Epidermal melanocyte (primary cell): ENCODE measurements at regions not wholly inside any gene's neighbourhood (a gene's known extent, or its start where the extent isn't known, plus 50 kb on each side); places are given as distances from the start of the nearest gene placed in this dataset.
"Not testable (repeated sequence)": the region's sequence is repeated elsewhere in the genome, so short reads cannot be mapped to it uniquely, and the experiment has no call there.

ENCODE experiments used
- DNase-seq: peaks from one replicate; pipeline ENCODE4 v3.0.0; 2011; ENCODE audit warnings: low spot score; ENCODE audit not compliant: insufficient read length

- not testable (repeated sequence) for DNase-seq
These were observed 370.2 kb upstream of the GRM7 start for GRCh38 chr3:6490487-6491327.

- no peak for DNase-seq
These were observed 369.1 kb upstream of the GRM7 start for GRCh38 chr3:6491768-6492167.

DNA sequence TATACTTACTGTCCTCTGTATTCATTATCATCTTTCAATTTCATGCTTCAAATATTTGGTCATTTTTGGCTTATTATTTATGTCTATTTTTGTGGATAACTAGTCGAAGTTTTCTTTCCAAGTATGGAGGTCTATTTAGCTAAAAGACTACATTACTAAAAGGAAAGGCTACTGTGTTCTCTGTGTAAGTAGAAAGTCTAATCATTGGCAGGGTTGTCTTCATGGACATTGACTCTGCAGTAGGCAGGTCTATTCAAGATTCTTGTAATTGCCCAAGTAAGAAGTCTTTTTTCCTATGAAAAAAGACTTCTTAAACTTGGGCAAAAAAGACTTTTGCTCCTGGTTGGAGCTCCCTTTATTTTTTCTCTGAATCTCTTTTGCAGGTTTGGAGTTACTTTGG, 368.6 kb upstream of the GRM7 start:
- no peak for DNase-seq

DNA sequence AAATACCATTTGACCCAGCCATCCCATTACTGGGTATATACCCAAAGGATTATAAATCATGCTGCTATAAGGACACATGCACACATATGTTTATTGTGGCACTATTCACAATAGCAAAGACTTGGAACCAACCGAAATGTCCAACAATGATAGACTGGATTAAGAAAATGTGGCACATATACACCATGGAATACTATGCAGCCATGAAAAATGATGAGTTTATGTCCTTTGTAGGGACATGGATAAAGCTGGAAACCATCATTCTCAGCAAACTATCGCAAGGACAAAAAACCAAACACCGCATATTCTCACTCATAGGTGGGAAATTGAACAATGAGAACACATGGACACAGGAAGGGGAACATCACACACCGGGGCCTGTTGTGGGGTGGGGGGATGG, 362.0 kb upstream of the GRM7 start:
- DNase-seq, result not testable (repeated sequence)

GRCh38 chr3:6504347-6504746, 356.6 kb upstream of the GRM7 start:
- no peak for DNase-seq

GRCh38 chr3:6504834-6505233, 356.1 kb upstream of the GRM7 start:
- no peak for DNase-seq

DNA sequence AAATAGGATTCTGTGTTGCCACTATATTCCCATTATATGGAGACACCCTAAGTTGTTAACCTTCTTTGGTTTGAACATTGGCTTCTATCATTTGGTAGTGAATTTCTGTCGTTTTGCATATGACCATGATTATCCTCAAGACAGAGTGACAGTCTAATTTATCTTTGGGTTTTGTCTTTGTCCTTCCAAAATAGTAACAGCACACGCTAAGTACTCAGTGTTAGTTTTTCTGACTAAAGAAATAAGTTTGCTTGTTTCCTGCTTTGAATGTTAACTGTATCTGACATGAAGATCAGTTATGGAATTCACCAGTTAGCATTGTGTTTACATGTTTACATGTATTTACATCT, 352.5 kb upstream of the GRM7 start:
- no peak for DNase-seq

DNA sequence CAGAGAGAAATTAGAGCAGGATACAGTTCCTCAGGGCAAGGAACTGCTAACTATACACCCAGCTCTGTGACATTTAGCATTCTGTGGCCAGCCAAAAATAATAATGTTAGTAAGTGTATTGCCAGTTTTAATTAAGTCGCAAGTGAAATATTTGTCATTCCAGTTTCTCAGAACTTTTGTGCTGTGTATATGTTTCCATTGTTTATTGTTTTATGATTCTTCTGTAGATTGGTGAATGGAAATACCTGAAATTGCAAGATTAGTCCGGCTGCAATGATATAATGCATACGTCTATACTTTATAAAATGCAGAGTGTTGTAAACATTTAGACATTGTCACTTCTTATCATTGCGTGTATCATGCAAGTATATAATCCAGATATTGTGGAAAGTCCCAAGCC, 351.3 kb upstream of the GRM7 start:
- DNase-seq, result no peak

DNA sequence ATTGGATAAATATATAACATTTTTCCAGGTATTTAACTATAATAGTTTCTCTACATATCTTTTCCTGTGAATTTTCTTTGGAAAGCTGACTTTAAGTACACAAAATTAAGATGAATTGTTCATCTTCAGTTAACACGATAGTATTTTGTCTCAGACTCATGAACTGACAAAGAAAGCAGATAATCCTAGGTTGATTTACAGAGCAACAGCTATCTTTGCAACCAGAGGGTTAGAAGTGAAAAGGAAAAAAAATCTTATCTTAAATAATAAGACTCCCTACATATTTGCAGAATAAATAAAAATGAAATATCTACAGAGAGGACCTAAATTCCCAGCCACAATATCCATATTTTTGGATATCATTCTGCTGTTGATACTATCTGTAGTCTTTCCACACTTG, 350.2 kb upstream of the GRM7 start:
- no peak for DNase-seq

- no peak for DNase-seq
These were observed 348.6 kb upstream of the GRM7 start for GRCh38 chr3:6512172-6512800.

DNA sequence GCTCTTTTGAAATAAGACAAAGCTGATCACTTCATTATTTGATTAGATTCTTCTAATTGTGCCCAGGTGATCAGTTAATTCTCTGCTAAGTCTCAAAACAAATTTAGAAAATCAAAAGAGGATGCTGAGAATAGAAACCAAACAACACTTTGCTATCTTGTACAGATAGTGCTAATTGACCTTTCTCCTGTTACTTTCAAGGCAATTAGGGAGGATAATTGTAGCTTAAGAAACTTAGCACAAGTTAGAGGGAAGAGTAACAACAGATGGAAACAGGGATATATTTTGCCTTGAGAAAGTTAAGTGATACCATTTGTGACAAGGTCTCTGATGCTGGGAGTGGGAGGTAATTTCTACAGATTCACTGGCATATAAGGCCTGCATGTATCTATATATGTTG, 344.8 kb upstream of the GRM7 start:
- DNase-seq, result no peak

DNA sequence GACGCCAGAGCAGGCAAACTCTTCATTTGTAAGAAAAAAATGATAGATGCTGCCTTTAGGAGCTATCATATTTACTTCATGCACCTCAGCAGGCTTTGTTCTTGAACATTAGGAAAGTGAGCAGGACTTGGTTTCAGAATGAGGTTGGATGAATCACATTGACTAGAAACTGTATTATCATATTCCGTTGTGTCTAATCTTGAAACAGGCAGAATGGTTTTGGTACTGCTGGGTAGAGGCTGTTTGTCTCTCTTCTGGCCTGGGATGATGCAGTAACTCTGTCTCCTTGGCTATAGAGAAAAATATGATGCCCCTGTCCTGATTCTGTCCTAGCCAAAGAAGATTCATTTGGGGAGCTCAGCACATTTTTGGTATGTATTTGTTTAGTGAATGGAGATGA, 344.2 kb upstream of the GRM7 start:
- no peak for DNase-seq

DNA sequence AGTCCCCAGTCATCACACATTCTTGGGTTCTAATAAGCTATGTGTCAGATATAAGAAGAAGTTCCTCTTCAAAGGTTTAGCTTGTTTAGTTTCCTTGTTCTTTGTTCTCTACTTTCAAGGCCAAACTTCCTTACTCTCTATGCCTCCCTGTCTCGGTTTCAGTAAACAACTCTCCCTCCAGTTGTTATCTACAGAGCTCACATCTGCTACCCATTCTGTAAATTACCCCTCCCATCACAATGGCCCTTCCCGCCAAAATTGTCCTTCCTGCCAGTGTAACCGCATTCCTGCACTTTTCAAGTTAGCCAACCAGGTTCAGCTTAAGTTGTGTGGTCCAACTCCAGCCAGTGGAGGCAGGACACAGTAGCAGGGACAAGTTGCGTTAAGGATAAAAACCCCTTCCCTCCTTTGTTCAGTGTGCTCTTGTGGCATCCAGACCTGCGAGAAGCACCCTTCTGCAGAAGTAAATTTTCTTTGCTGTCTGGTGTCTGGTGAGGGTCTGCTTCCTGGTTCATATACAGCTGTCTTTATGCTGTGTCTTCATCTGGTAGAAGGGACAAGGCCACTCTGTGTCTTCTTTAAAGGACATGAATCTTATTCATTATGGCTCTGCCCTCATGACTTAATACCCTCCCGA, 342.1 kb upstream of the GRM7 start:
- DNase-seq, result no peak

DNA sequence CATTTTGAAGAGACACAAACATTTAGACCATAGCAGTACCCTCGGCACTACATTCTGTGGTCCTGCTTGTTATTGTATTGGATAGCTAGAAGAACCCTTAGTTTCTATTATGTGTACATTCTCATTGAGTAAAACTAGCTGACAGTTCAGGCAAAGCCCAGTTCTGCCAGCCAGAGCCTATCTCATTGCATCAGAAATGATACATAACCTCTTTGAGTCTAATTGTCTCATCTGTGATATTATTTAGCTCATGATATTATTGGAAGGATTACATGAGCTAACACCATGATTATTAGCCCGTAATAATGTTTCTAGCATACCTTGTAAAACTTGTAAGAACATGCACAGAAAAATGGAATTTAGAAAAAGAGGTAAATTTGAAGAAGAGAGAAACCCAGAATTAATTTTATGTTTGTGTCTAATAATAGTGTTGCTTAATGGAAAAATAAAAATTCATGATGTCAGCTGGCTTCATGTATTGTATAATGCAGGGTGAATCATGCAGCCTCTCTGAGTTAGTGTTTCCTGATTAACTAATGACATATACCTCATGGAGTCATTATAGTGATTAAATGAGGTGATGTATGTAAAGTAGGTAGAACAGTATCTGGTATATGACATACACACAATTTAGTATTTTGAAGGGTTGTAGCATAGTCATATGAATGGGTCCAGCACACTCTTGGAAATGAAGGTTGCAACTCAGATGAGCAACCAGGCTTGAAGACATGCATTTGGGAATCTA, 339.4 kb upstream of the GRM7 start:
- DNase-seq, result no peak

DNA sequence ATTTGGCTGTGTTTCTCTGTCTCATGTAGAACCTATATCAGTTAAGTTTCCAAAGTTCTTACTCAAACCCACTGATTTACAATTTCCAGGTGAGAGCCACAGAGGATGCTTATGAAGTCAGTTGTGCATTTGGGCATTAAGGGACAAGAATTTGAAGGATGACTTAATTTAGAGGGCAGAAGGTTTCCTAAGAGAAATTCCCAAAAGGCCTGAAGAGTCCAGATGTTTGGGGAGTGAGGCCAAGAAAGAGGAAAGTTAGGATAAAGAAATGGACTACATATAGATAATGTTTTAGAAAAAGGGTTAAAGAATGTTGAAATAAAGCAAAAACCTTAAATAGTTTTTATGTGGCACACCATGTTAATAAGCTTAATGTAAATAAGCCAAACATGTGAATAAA, 338.7 kb upstream of the GRM7 start:
- no peak for DNase-seq

DNA sequence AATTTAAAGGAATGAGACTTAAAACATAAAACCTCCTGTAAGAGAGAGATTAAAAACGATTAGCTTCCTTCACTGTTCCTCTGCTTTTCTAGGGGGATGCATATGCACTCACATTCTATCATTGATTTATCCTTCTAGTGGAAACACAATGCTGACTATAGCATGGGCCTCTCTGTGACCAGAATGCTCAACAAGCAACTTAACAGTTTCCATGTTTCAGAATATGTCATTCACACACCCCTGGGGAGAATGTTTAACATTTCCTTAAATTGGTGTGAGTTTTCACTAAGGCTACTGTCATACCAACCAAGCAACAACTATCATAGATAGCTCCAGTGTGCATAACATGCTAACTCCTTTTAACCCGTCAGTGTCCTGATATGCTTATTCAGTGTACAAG, 337.9 kb upstream of the GRM7 start:
- no peak for DNase-seq

DNA sequence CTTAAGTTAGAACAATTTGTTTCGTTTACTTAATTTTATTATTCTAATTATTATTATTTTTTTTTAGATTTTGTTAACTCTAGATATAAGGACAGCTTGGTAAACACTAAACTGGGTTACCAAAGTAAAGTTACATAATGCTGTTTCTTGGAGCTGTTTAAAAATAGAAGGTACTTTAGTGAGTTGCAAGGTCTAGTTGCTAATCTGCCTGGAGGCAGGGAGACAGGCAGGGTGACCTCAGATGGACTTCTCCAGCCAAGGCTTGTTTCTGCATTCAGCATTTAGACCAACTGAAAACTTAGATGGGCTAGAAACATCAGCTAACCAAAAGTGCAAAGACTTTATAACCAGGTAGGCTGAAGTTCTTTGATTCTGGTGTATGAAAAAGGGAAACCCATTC, 336.4 kb upstream of the GRM7 start:
- no peak for DNase-seq

- no peak for DNase-seq
These were observed 334.6 kb upstream of the GRM7 start for GRCh38 chr3:6526321-6526720.

DNA sequence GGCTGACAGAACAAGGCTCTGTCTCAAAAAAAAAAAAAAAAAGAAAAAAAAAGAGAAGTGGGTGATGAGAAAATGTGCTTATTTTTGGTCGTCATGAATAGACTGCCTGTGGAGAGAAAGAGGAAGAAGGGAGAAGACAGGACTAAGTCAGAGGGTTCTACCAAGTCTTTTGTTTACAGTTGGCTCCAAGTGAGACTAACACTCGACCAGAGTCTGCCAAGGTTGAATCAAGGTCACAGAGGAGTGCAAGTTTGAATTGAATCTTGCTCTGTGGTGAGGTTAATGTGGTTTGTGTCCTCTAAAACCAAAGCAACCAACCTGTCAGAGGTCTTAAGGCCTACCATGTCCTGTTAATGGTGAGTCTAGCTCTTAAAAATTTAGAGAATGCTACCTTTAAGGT, 334.1 kb upstream of the GRM7 start:
- no peak for DNase-seq

DNA sequence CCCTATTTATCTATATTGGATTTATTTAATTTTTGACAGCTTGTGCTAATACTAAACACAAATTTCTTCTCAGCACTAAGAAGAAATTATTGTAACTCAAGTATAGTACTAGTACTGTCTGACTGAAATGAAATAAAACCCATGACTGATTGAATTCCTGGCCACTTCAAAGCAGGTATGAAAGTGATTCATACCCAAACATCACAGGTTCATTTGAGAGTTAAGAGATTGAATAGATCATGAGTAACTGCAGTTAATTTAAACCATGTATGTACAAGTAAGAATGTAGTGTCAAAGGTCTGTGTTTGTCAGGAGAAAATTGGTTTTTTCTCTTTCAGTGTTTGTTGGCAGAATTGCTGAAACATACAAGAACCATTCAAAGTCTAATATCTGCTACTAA, 332.0 kb upstream of the GRM7 start:
- no peak for DNase-seq

GRCh38 chr3:6531153-6531552, 329.8 kb upstream of the GRM7 start:
- DNase-seq, result no peak

DNA sequence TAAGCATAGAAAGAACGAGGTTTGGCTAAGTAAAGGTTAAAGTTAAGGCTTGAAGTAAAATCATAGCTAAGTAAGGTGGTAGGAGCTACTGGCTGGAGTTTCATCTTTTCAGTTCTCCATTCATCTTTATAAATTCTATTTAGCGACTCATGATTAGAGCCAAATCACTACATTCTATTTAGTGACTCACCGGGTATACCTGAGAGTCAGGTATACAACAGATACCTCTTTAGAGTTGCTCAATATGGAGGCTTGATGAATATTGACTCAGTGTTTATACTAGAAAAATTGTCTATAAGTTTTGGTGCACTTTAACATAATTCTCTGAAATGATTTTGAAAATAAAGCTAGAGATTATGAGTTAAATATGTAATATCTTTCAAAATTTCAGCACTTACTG, 328.8 kb upstream of the GRM7 start:
- DNase-seq, result no peak
